Endothelial cell (in vitro differentiated cells): ENCODE measurements at regions not wholly inside any gene's neighbourhood (a gene's known extent, or its start where the extent isn't known, plus 50 kb on each side); places are given as distances from the start of the nearest gene placed in this dataset.

ENCODE experiments used
- DNase-seq: peaks from one replicate; pipeline ENCODE4 v3.0.0; 2021; ENCODE audit warnings: low spot score
- H3K27ac Mint-ChIP-seq: one replicate; pipeline ENCODE4 v1.8.0; 2021; ENCODE audit warnings: mixed read lengths, inconsistent platforms; ENCODE audit not compliant: unreplicated experiment
- H3K27me3 Mint-ChIP-seq: one replicate; pipeline ENCODE4 v1.8.0; 2021; ENCODE audit warnings: mild to moderate bottlenecking, moderate library complexity, mixed read lengths, inconsistent platforms; ENCODE audit not compliant: unreplicated experiment
- H3K36me3 Mint-ChIP-seq: one replicate; pipeline ENCODE4 v1.8.0; 2021; ENCODE audit warnings: mild to moderate bottlenecking, low read depth, mixed read lengths, inconsistent platforms; ENCODE audit not compliant: unreplicated experiment
- H3K4me1 Mint-ChIP-seq: one replicate; pipeline ENCODE4 v1.8.0; 2021; ENCODE audit warnings: mild to moderate bottlenecking, mixed read lengths, inconsistent platforms; ENCODE audit not compliant: unreplicated experiment
- H3K4me3 Mint-ChIP-seq: one replicate; pipeline ENCODE4 v1.8.0; 2021; ENCODE audit warnings: mild to moderate bottlenecking, mixed read lengths, inconsistent platforms; ENCODE audit not compliant: unreplicated experiment
- H3K9me3 Mint-ChIP-seq: one replicate; pipeline ENCODE4 v1.8.0; 2021; ENCODE audit warnings: mixed read lengths, inconsistent platforms; ENCODE audit not compliant: unreplicated experiment
- CTCF ChIP-seq: fragments of 200-600 bp; sonication (generic); IDR thresholded peaks from one replicate; pipeline ENCODE4 v1.5.0; 2021; ENCODE audit warnings: antibody characterized with exemption; ENCODE audit not compliant: unreplicated experiment

GRCh38 chr2:107325981-107326786 lies 440.2 kb upstream of the ST6GAL2 start:
- no peak overlapping the region for H3K27ac Mint-ChIP-seq
- no peaks in the 10 kb centered on the region for H3K36me3 Mint-ChIP-seq
- H3K4me1 Mint-ChIP-seq = no peaks in the 10 kb centered on the region
- TF ChIP-seq CTCF = no peak
- no peak for DNase-seq
- H3K4me3 Mint-ChIP-seq = no peak overlapping the region
- no peaks in the 10 kb centered on the region for H3K27me3 Mint-ChIP-seq
- no peaks in the 10 kb centered on the region for H3K9me3 Mint-ChIP-seq

- Mint-ChIP-seq H3K27ac (no peak overlapping the region), H3K4me1 (no peaks in the 10 kb centered on the region), H3K36me3 (no peaks in the 10 kb centered on the region), H3K4me3 (no peak overlapping the region), H3K9me3 (no peaks in the 10 kb centered on the region), H3K27me3 (no peaks in the 10 kb centered on the region)
- DNase-seq = no peak
- TF ChIP-seq CTCF = no peak
These were observed 448.3 kb upstream of the ST6GAL2 start for GRCh38 chr2:107334306-107334705.

- DNase-seq = no peak
- H3K36me3 Mint-ChIP-seq = no peaks in the 10 kb centered on the region
- no peak overlapping the region for H3K4me3 Mint-ChIP-seq
- H3K4me1 Mint-ChIP-seq = no peaks in the 10 kb centered on the region
- H3K9me3 Mint-ChIP-seq = no peaks in the 10 kb centered on the region
- no peak for TF ChIP-seq CTCF
- H3K27ac Mint-ChIP-seq = no peak overlapping the region
- no peaks in the 10 kb centered on the region for H3K27me3 Mint-ChIP-seq
These were observed 450.6 kb upstream of the ST6GAL2 start for GRCh38 chr2:107336526-107336925.

- Mint-ChIP-seq H3K4me3 (no peak overlapping the region), H3K4me1 (no peaks in the 10 kb centered on the region), H3K9me3 (no peaks in the 10 kb centered on the region), H3K36me3 (no peaks in the 10 kb centered on the region), H3K27me3 (no peaks in the 10 kb centered on the region), H3K27ac (no peak overlapping the region)
- no peak for TF ChIP-seq CTCF
- DNase-seq = no peak
These were observed 451.4 kb upstream of the ST6GAL2 start for GRCh38 chr2:107337209-107337898.

GRCh38 chr2:107338059-107338458 lies 452.1 kb upstream of the ST6GAL2 start:
- Mint-ChIP-seq H3K27me3 (no peaks in the 10 kb centered on the region), H3K4me3 (no peak overlapping the region), H3K27ac (no peak overlapping the region), H3K4me1 (no peaks in the 10 kb centered on the region), H3K36me3 (no peaks in the 10 kb centered on the region), H3K9me3 (no peaks in the 10 kb centered on the region)
- no peak for TF ChIP-seq CTCF
- DNase-seq = no peak
